ES-I3 (cell line): ENCODE measurements at regions not wholly inside any gene's neighbourhood (a gene's known extent, or its start where the extent isn't known, plus 50 kb on each side); places are given as distances from the start of the nearest gene placed in this dataset.

Experiments used
- H3K36me3 ChIP-seq: 2 replicates; pipeline ENCODE4 v1.6.1; 2013; ENCODE audit warnings: mild to moderate bottlenecking, low read length, control low read depth, moderate library complexity; ENCODE audit not compliant: insufficient read depth
- H3K4me1 ChIP-seq: 2 replicates; pipeline ENCODE4 v1.6.1; 2013; ENCODE audit warnings: mild to moderate bottlenecking, control low read depth, low read length; ENCODE audit not compliant: insufficient read depth
- H3K9ac ChIP-seq: 2 replicates; pipeline ENCODE4 v1.6.1; 2013; ENCODE audit warnings: low read depth, mild to moderate bottlenecking, low read length, moderate library complexity
- H3K9me3 ChIP-seq: 2 replicates; pipeline ENCODE4 v1.6.1; 2013; ENCODE audit warnings: mild to moderate bottlenecking, low read length, moderate library complexity; ENCODE audit not compliant: control insufficient read depth, insufficient read depth

GRCh38 chr1:212558693-212559480, 49.7 kb upstream of the ATF3 start:
- Histone ChIP-seq H3K36me3 (no peaks in the 10 kb centered on the region), H3K4me1 (peaks cover 7% of the 10 kb centered on the region), H3K9me3 (no peaks in the 10 kb centered on the region), H3K9ac (peak overlapping the region; percentile 88)
